A549 (cell line): ENCODE measurements at regions not wholly inside any gene's neighbourhood (a gene's known extent, or its start where the extent isn't known, plus 50 kb on each side); places are given as distances from the start of the nearest gene placed in this dataset.

Experiments used
- CTCF ChIP-seq: fragments of >200 bp; sonication (Bioruptor Twin); formaldehyde crosslinking; IDR thresholded peaks from 3 replicates; pipeline ENCODE4 v1.5.1; 2016
- E2F6 ChIP-seq: IDR thresholded peaks from 2 replicates; pipeline ENCODE4 v1.6.1; 2012; ENCODE audit warnings: low read depth, borderline replicate concordance
- KDM1A ChIP-seq: fragments of 200-600 bp; sonication (generic); IDR thresholded peaks from 2 replicates; pipeline ENCODE4 v1.6.1; 2016; ENCODE audit warnings: low read depth, mild to moderate bottlenecking
- MYC ChIP-seq: IDR thresholded peaks from 2 replicates; pipeline ENCODE4 v1.6.1; 2012; ENCODE audit warnings: mild to moderate bottlenecking, inconsistent platforms, low read length, improper control_type of control experiment, borderline replicate concordance
- PBX3 ChIP-seq: IDR thresholded peaks from 2 replicates; pipeline ENCODE4 v1.6.1; 2012
- POLR2A ChIP-seq: IDR thresholded peaks from 2 replicates; pipeline ENCODE4 v1.6.1; 2012; ENCODE audit warnings: mild to moderate bottlenecking, low read length
- RAD21 ChIP-seq, 2 experiments: fragments of >200 bp in 1 of 2; sonication (Bioruptor Twin) in 1 of 2; formaldehyde crosslinking in 1 of 2; IDR thresholded peaks in 1 of 2; conservative IDR thresholded peaks in 1 of 2; 2 replicates in 1 of 2; 3 replicates in 1 of 2; pipeline ENCODE4 v1.6.1; 2012 to 2018; ENCODE audit warnings: inconsistent platforms in 1 of 2
- RNF2 ChIP-seq: fragments of 200-600 bp; sonication (generic); IDR thresholded peaks from 2 replicates; pipeline ENCODE4 v1.6.1; 2016; ENCODE audit warnings: low read depth, mild to moderate bottlenecking, antibody characterized with exemption, moderate library complexity, borderline replicate concordance
- SREBF2 ChIP-seq: fragments of 450-650 bp; IDR thresholded peaks from 2 replicates; pipeline ENCODE4 v1.6.1; 2014; ENCODE audit warnings: mild to moderate bottlenecking, moderate library complexity
- TF ChIP-seq, protein P1 (sequence below): fragments of >200 bp; sonication (Bioruptor Twin); formaldehyde crosslinking; IDR thresholded peaks from 3 replicates; pipeline ENCODE4 v1.6.1; 2016
- TF ChIP-seq, protein P2 (sequence below): fragments of 150-350 bp; IDR thresholded peaks from 2 replicates; pipeline ENCODE4 v1.6.1; 2014; ENCODE audit warnings: low read depth, mild to moderate bottlenecking, low read length
- TF ChIP-seq, protein P3 (sequence below): fragments of 200-600 bp; sonication (generic); IDR thresholded peaks from 2 replicates; pipeline ENCODE4 v1.6.1; 2016; ENCODE audit warnings: antibody characterized with exemption, mild to moderate bottlenecking, moderate library complexity

DNA sequence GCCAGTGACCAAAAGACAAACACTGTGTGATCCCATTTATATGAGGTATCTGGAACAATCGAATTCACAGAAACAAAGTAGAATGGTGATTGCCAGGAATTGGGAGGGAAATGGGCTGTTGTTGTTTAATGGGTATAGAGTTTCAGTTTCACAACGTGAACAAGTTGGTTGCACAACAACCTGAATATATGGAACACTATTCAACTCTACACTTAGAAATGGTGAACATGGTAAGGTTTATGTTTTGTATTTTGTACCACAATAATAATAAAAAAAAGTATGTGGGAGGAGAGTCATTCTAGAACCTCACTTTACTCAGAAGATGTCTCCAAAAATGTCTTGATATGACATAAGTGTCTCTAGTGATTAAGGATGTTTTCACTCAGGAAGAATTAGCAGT is 85.2 kb upstream of the SGCE start:
- no peak for TF ChIP-seq POLR2A
- no peak for TF ChIP-seq PBX3
- TF ChIP-seq, protein P1, sequence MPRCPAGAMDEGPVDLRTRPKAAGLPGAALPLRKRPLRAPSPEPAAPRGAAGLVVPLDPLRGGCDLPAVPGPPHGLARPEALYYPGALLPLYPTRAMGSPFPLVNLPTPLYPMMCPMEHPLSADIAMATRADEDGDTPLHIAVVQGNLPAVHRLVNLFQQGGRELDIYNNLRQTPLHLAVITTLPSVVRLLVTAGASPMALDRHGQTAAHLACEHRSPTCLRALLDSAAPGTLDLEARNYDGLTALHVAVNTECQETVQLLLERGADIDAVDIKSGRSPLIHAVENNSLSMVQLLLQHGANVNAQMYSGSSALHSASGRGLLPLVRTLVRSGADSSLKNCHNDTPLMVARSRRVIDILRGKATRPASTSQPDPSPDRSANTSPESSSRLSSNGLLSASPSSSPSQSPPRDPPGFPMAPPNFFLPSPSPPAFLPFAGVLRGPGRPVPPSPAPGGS: no peak
- no peak for TF ChIP-seq RNF2
- TF ChIP-seq KDM1A: no peak
- TF ChIP-seq, protein P2, sequence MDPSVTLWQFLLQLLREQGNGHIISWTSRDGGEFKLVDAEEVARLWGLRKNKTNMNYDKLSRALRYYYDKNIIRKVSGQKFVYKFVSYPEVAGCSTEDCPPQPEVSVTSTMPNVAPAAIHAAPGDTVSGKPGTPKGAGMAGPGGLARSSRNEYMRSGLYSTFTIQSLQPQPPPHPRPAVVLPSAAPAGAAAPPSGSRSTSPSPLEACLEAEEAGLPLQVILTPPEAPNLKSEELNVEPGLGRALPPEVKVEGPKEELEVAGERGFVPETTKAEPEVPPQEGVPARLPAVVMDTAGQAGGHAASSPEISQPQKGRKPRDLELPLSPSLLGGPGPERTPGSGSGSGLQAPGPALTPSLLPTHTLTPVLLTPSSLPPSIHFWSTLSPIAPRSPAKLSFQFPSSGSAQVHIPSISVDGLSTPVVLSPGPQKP: no peak
- no peak for TF ChIP-seq CTCF
- no peak for TF ChIP-seq E2F6
- no peak for TF ChIP-seq SREBF2
- no peak for TF ChIP-seq RAD21 (conservative IDR thresholded peaks at IDR 0.05 in 1 of 2, IDR thresholded peaks at IDR 0.05 in 1 of 2)
- no peak for TF ChIP-seq MYC
- TF ChIP-seq, protein P3, sequence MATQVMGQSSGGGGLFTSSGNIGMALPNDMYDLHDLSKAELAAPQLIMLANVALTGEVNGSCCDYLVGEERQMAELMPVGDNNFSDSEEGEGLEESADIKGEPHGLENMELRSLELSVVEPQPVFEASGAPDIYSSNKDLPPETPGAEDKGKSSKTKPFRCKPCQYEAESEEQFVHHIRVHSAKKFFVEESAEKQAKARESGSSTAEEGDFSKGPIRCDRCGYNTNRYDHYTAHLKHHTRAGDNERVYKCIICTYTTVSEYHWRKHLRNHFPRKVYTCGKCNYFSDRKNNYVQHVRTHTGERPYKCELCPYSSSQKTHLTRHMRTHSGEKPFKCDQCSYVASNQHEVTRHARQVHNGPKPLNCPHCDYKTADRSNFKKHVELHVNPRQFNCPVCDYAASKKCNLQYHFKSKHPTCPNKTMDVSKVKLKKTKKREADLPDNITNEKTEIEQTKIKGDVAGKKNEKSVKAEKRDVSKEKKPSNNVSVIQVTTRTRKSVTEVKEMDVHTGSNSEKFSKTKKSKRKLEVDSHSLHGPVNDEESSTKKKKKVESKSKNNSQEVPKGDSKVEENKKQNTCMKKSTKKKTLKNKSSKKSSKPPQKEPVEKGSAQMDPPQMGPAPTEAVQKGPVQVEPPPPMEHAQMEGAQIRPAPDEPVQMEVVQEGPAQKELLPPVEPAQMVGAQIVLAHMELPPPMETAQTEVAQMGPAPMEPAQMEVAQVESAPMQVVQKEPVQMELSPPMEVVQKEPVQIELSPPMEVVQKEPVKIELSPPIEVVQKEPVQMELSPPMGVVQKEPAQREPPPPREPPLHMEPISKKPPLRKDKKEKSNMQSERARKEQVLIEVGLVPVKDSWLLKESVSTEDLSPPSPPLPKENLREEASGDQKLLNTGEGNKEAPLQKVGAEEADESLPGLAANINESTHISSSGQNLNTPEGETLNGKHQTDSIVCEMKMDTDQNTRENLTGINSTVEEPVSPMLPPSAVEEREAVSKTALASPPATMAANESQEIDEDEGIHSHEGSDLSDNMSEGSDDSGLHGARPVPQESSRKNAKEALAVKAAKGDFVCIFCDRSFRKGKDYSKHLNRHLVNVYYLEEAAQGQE: no peak
